NCI-H748 (cell line): ENCODE measurements at regions not wholly inside any gene's neighbourhood (a gene's known extent, or its start where the extent isn't known, plus 50 kb on each side); places are given as distances from the start of the nearest gene placed in this dataset.
"Not testable (repeated sequence)": the region's sequence is repeated elsewhere in the genome, so short reads cannot be mapped to it uniquely, and the experiment has no call there.

Experiments
- DNase-seq: peaks from one replicate; lab custom pipeline; 2025; ENCODE audit not compliant: unreplicated experiment; lab: John Stamatoyannopoulos, UW

GRCh38 chr12:131229079-131229425 is 275.3 kb downstream of the ADGRD1 start:
- DNase-seq, result not testable (repeated sequence)

- DNase-seq, result no peak
Measured at GRCh38 chr12:131229426-131230339, 276.0 kb downstream of the ADGRD1 start.

GRCh38 chr12:131230340-131231031 is 276.8 kb downstream of the ADGRD1 start:
- DNase-seq, result no peak

GRCh38 chr12:131231032-131231980 is 277.6 kb downstream of the ADGRD1 start:
- no peak for DNase-seq

GRCh38 chr12:131232036-131232435 is 278.3 kb downstream of the ADGRD1 start:
- DNase-seq, result no peak

- not testable (repeated sequence) for DNase-seq
Measured at GRCh38 chr12:131232872-131233271, 279.2 kb downstream of the ADGRD1 start.

- peak; percentile 86 for DNase-seq
Measured at GRCh38 chr12:131233850-131234789, 280.4 kb downstream of the ADGRD1 start.

- not testable (repeated sequence) for DNase-seq
Measured at GRCh38 chr12:131234841-131235271, 281.1 kb downstream of the ADGRD1 start.

- DNase-seq, result no peak
Measured at GRCh38 chr12:131235871-131236271, 282.2 kb downstream of the ADGRD1 start.

- no peak for DNase-seq
Measured at GRCh38 chr12:131239384-131240094, 285.8 kb downstream of the ADGRD1 start.

GRCh38 chr12:131241517-131241916 is 287.8 kb downstream of the ADGRD1 start:
- no peak for DNase-seq

- DNase-seq, result peak; percentile 13
Measured at GRCh38 chr12:131242741-131243496, 289.2 kb downstream of the ADGRD1 start.

- not testable (repeated sequence) for DNase-seq
Measured at GRCh38 chr12:131244157-131244688, 290.5 kb downstream of the ADGRD1 start.

GRCh38 chr12:131245161-131245560 is 291.5 kb downstream of the ADGRD1 start:
- not testable (repeated sequence) for DNase-seq

- no peak for DNase-seq
Measured at GRCh38 chr12:131245564-131246355, 292.1 kb downstream of the ADGRD1 start.

- not testable (repeated sequence) for DNase-seq
Measured at GRCh38 chr12:131247026-131247725, 293.5 kb downstream of the ADGRD1 start.

- not testable (repeated sequence) for DNase-seq
Measured at GRCh38 chr12:131247875-131248274, 294.2 kb downstream of the ADGRD1 start.
